ENCODE measurements at regions not wholly inside any gene's neighbourhood (a gene's known extent, or its start where the extent isn't known, plus 50 kb on each side); places are given as distances from the start of the nearest gene placed in this dataset.

GRCh38 chr1:212503714-212504113 is 71.0 kb downstream of the NENF start:
- H3K9me3 ChIP-seq (ENCODE audit: control insufficient read depth, low read length), result peaks cover 12% of the 10 kb centered on the region
- Mint-ChIP-seq H3K4me3 (no peak overlapping the region), H3K27ac (no peak overlapping the region), H3K27me3 (ENCODE audit: insufficient read depth) (no peaks in the 10 kb centered on the region), H3K4me1 (peaks cover 34% of the 10 kb centered on the region), H3K36me3 (ENCODE audit: low read depth) (peaks cover 3% of the 10 kb centered on the region), H3K9me3 (peaks cover 4% of the 10 kb centered on the region)
- H3K4me1 ChIP-seq (ENCODE audit: control insufficient read depth, insufficient read depth, low read length), result peaks cover 18% of the 10 kb centered on the region
- no peak for TF ChIP-seq CTCF (conservative IDR thresholded peaks at IDR 0.05)
- no peaks in the 10 kb centered on the region for H3K27me3 ChIP-seq (ENCODE audit: control insufficient read depth, insufficient read depth, low read length, poor library complexity, severe bottlenecking)
- no peak overlapping the region for H3K9ac ChIP-seq (ENCODE audit: extremely low read depth, low read length, poor library complexity, severe bottlenecking)
- 95% methylated on average over 3 of the region's 3 CpGs for WGBS, 2 experiments (ENCODE audit: insufficient coverage in 1 of 2, insufficient read length in 1 of 2)
- no peak for DNase-seq
- no peaks in the 10 kb centered on the region for H3K36me3 ChIP-seq (ENCODE audit: control insufficient read depth, insufficient read depth, low read length)
- no peak overlapping the region for H3K4me3 ChIP-seq (ENCODE audit: low read length)
- no peak overlapping the region for H3K27ac ChIP-seq (ENCODE audit: low read depth, low read length)

GRCh38 chr1:212504171-212504803 is 71.6 kb downstream of the NENF start:
- no peak overlapping the region for H3K4me3 Mint-ChIP-seq
- H3K27ac ChIP-seq (ENCODE audit: low read depth, low read length), result no peak overlapping the region
- H3K36me3 Mint-ChIP-seq (ENCODE audit: low read depth), result peaks cover 3% of the 10 kb centered on the region
- H3K27ac Mint-ChIP-seq, result no peak overlapping the region
- DNase-seq, result no peak
- 87 to 93% methylated on average over 4 of the region's 4 CpGs for WGBS, 2 experiments (ENCODE audit: insufficient coverage in 1 of 2, insufficient read length in 1 of 2)
- no peak overlapping the region for H3K9ac ChIP-seq (ENCODE audit: extremely low read depth, low read length, poor library complexity, severe bottlenecking)
- H3K4me3 ChIP-seq (ENCODE audit: low read length), result no peak overlapping the region
- peaks cover 12% of the 10 kb centered on the region for H3K9me3 ChIP-seq (ENCODE audit: control insufficient read depth, low read length)
- TF ChIP-seq CTCF (conservative IDR thresholded peaks at IDR 0.05), result no peak
- peaks cover 18% of the 10 kb centered on the region for H3K4me1 ChIP-seq (ENCODE audit: control insufficient read depth, insufficient read depth, low read length)
- no peaks in the 10 kb centered on the region for H3K36me3 ChIP-seq (ENCODE audit: control insufficient read depth, insufficient read depth, low read length)
- H3K27me3 Mint-ChIP-seq (ENCODE audit: insufficient read depth), result no peaks in the 10 kb centered on the region
- H3K27me3 ChIP-seq (ENCODE audit: control insufficient read depth, insufficient read depth, low read length, poor library complexity, severe bottlenecking), result no peaks in the 10 kb centered on the region
- H3K9me3 Mint-ChIP-seq, result peaks cover 4% of the 10 kb centered on the region
- peaks cover 33% of the 10 kb centered on the region for H3K4me1 Mint-ChIP-seq

- H3K9me3 Mint-ChIP-seq, result peaks cover 1% of the 10 kb centered on the region
- peaks cover 3% of the 10 kb centered on the region for H3K36me3 Mint-ChIP-seq (ENCODE audit: low read depth)
- peaks cover 35% of the 10 kb centered on the region for H3K4me1 Mint-ChIP-seq
- no peak overlapping the region for H3K27ac Mint-ChIP-seq
- H3K4me3 Mint-ChIP-seq, result no peak overlapping the region
- H3K27me3 ChIP-seq (ENCODE audit: control insufficient read depth, insufficient read depth, low read length, poor library complexity, severe bottlenecking), result no peaks in the 10 kb centered on the region
- no peaks in the 10 kb centered on the region for H3K27me3 Mint-ChIP-seq (ENCODE audit: insufficient read depth)
- H3K27ac ChIP-seq (ENCODE audit: low read depth, low read length), result peak overlapping the region; percentile 69
- DNase-seq, result no peak
- H3K36me3 ChIP-seq (ENCODE audit: control insufficient read depth, insufficient read depth, low read length), result no peaks in the 10 kb centered on the region
- no peak overlapping the region for H3K9ac ChIP-seq (ENCODE audit: extremely low read depth, low read length, poor library complexity, severe bottlenecking)
- peaks cover 5% of the 10 kb centered on the region for H3K9me3 ChIP-seq (ENCODE audit: control insufficient read depth, low read length)
- TF ChIP-seq CTCF (conservative IDR thresholded peaks at IDR 0.05), result no peak
- H3K4me3 ChIP-seq (ENCODE audit: low read length), result no peak overlapping the region
- H3K4me1 ChIP-seq (ENCODE audit: control insufficient read depth, insufficient read depth, low read length), result peaks cover 18% of the 10 kb centered on the region
Observed at GRCh38 chr1:212506666-212507065, 73.9 kb downstream of the NENF start.

Measured in endodermal cell (in vitro differentiated cells).